ENCODE measurements at regions not wholly inside any gene's neighbourhood (a gene's known extent, or its start where the extent isn't known, plus 50 kb on each side); places are given as distances from the start of the nearest gene placed in this dataset.
A peak's percentile ranks its signal among the peaks of the same experiment; 100 is the strongest.
"Not testable (repeated sequence)": the region's sequence is repeated elsewhere in the genome, so short reads cannot be mapped to it uniquely, and the experiment has no call there.

GRCh38 chr12:124676714-124677462 is 109.5 kb upstream of the NCOR2 start:
- no peaks in the 10 kb centered on the region for H3K36me3 ChIP-seq (ENCODE audit: insufficient read depth, low read length)
- Mint-ChIP-seq H3K27me3 (peaks cover 0 to 1% of the 10 kb centered on the region in 2 donors), H3K9me3 (no peaks in the 10 kb centered on the region), H3K4me1 (peaks cover 0 to 2% (median 0%) of the 10 kb centered on the region in 3 donors), H3K4me3 (no peak overlapping the region), H3K27ac (peak overlapping the region in 1 of 8 donors; percentile 24), H3K36me3 (no peaks in the 10 kb centered on the region)
- DNase-seq = no peak
- H3K4me3 ChIP-seq (ENCODE audit: low read length) = no peak overlapping the region
- H3K27ac ChIP-seq (ENCODE audit: low read depth, low read length) = no peak overlapping the region
- H3K27me3 ChIP-seq (ENCODE audit: insufficient read depth, low read length, poor library complexity, severe bottlenecking) = no peaks in the 10 kb centered on the region
- ChIA-PET CTCF (no interaction called here), POLR2A (no interaction called here)
- no peaks in the 10 kb centered on the region for H3K4me1 ChIP-seq (ENCODE audit: insufficient read depth, low read length)
- no peaks in the 10 kb centered on the region for H3K9me3 ChIP-seq (ENCODE audit: low read length)

- no peaks in the 10 kb centered on the region for H3K36me3 Mint-ChIP-seq
Observed at GRCh38 chr12:124675881-124676713, 108.7 kb upstream of the NCOR2 start.

GRCh38 chr12:124674937-124675336 is 107.5 kb upstream of the NCOR2 start:
- Histone ChIP-seq H3K27ac (ENCODE audit: low read depth, low read length) (no peak overlapping the region), H3K27me3 (ENCODE audit: insufficient read depth, low read length, poor library complexity, severe bottlenecking) (no peaks in the 10 kb centered on the region), H3K9me3 (ENCODE audit: low read length) (no peaks in the 10 kb centered on the region), H3K36me3 (ENCODE audit: insufficient read depth, low read length) (no peaks in the 10 kb centered on the region), H3K4me3 (ENCODE audit: low read length) (no peak overlapping the region), H3K4me1 (ENCODE audit: insufficient read depth, low read length) (no peaks in the 10 kb centered on the region)
- DNase-seq = no peak
- Mint-ChIP-seq H3K4me3 (no peak overlapping the region), H3K27me3 (peaks cover 0 to 1% of the 10 kb centered on the region in 2 donors), H3K4me1 (peaks cover 0 to 2% (median 0%) of the 10 kb centered on the region in 3 donors), H3K9me3 (no peaks in the 10 kb centered on the region), H3K27ac (no peak overlapping the region), H3K36me3 (no peaks in the 10 kb centered on the region)
- ChIA-PET POLR2A (no interaction called here), CTCF (no interaction called here)

More at GRCh38 chr12:124675881-124676713, 108.7 kb upstream of the NCOR2 start:
- peaks cover 0 to 2% (median 0%) of the 10 kb centered on the region in 3 donors for H3K4me1 Mint-ChIP-seq
- Histone ChIP-seq H3K36me3 (ENCODE audit: insufficient read depth, low read length) (no peaks in the 10 kb centered on the region), H3K27me3 (ENCODE audit: insufficient read depth, low read length, poor library complexity, severe bottlenecking) (no peaks in the 10 kb centered on the region), H3K9me3 (ENCODE audit: low read length) (no peaks in the 10 kb centered on the region), H3K4me3 (ENCODE audit: low read length) (no peak overlapping the region), H3K4me1 (ENCODE audit: insufficient read depth, low read length) (no peaks in the 10 kb centered on the region), H3K27ac (ENCODE audit: low read depth, low read length) (no peak overlapping the region)
- H3K9me3 Mint-ChIP-seq = no peaks in the 10 kb centered on the region
- DNase-seq = no peak
- ChIA-PET POLR2A (no interaction called here), CTCF (no interaction called here)
- H3K27ac Mint-ChIP-seq = no peak overlapping the region
- no peak overlapping the region for H3K4me3 Mint-ChIP-seq
- peaks cover 0 to 1% of the 10 kb centered on the region in 2 donors for H3K27me3 Mint-ChIP-seq

- DNase-seq = no peak
- H3K27ac Mint-ChIP-seq = no peak overlapping the region
- no peaks in the 10 kb centered on the region for H3K4me1 ChIP-seq (ENCODE audit: insufficient read depth, low read length)
- H3K27ac ChIP-seq (ENCODE audit: low read depth, low read length) = no peak overlapping the region
- CTCF ChIA-PET = no interaction called here
- POLR2A ChIA-PET = no interaction called here
- no peak overlapping the region for H3K4me3 Mint-ChIP-seq
- H3K27me3 ChIP-seq (ENCODE audit: insufficient read depth, low read length, poor library complexity, severe bottlenecking) = no peaks in the 10 kb centered on the region
- no peak overlapping the region for H3K4me3 ChIP-seq (ENCODE audit: low read length)
- H3K9me3 Mint-ChIP-seq = no peaks in the 10 kb centered on the region
- peaks cover 0 to 2% (median 0%) of the 10 kb centered on the region in 3 donors for H3K4me1 Mint-ChIP-seq
- peaks cover 0 to 1% of the 10 kb centered on the region in 2 donors for H3K27me3 Mint-ChIP-seq
- H3K9me3 ChIP-seq (ENCODE audit: low read length) = no peaks in the 10 kb centered on the region
- no peaks in the 10 kb centered on the region for H3K36me3 ChIP-seq (ENCODE audit: insufficient read depth, low read length)
- H3K36me3 Mint-ChIP-seq = no peaks in the 10 kb centered on the region
Observed at GRCh38 chr12:124673801-124674617, 106.6 kb upstream of the NCOR2 start.

GRCh38 chr12:124669271-124669721 is 101.9 kb upstream of the NCOR2 start:
- H3K4me3 ChIP-seq (ENCODE audit: low read length); H3K27me3 ChIP-seq (ENCODE audit: insufficient read depth, low read length, poor library complexity, severe bottlenecking); H3K27me3 Mint-ChIP-seq; H3K4me3 Mint-ChIP-seq; H3K9me3 ChIP-seq (ENCODE audit: low read length); CTCF ChIA-PET; H3K9me3 Mint-ChIP-seq; H3K4me1 Mint-ChIP-seq; DNase-seq; H3K4me1 ChIP-seq (ENCODE audit: insufficient read depth, low read length); H3K27ac ChIP-seq (ENCODE audit: low read depth, low read length); H3K36me3 ChIP-seq (ENCODE audit: insufficient read depth, low read length); POLR2A ChIA-PET: not testable (repeated sequence)
- Mint-ChIP-seq H3K27ac (peak overlapping the region in 1 of 8 donors; percentile 3), H3K36me3 (peaks cover 0 to 12% (median 0%) of the 10 kb centered on the region in 3 donors)

- Histone ChIP-seq H3K27ac (ENCODE audit: low read depth, low read length) (no peak overlapping the region), H3K9me3 (ENCODE audit: low read length) (no peaks in the 10 kb centered on the region), H3K27me3 (ENCODE audit: insufficient read depth, low read length, poor library complexity, severe bottlenecking) (no peaks in the 10 kb centered on the region), H3K4me3 (ENCODE audit: low read length) (no peak overlapping the region), H3K4me1 (ENCODE audit: insufficient read depth, low read length) (no peaks in the 10 kb centered on the region), H3K36me3 (ENCODE audit: insufficient read depth, low read length) (no peaks in the 10 kb centered on the region)
- Mint-ChIP-seq H3K27ac (no peak overlapping the region), H3K4me1 (no peaks in the 10 kb centered on the region), H3K4me3 (no peak overlapping the region), H3K36me3 (peaks cover 0 to 12% (median 0%) of the 10 kb centered on the region in 3 donors), H3K27me3 (peaks cover under 1 to 4% of the 10 kb centered on the region in 2 donors), H3K9me3 (peaks cover 0 to 8% (median 6%) of the 10 kb centered on the region in 5 donors)
- no peak for DNase-seq
- ChIA-PET CTCF (no interaction called here), POLR2A (no interaction called here)
Observed at GRCh38 chr12:124668602-124669001, 101.2 kb upstream of the NCOR2 start.

GRCh38 chr12:124667506-124668326 is 100.3 kb upstream of the NCOR2 start:
- no peaks in the 10 kb centered on the region for H3K27me3 ChIP-seq (ENCODE audit: insufficient read depth, low read length, poor library complexity, severe bottlenecking)
- DNase-seq = no peak
- Mint-ChIP-seq H3K27me3 (peaks cover 4 to 5% of the 10 kb centered on the region in 2 donors), H3K4me1 (no peaks in the 10 kb centered on the region), H3K9me3 (peaks cover 0 to 8% (median 7%) of the 10 kb centered on the region in 5 donors), H3K27ac (no peak overlapping the region), H3K4me3 (no peak overlapping the region), H3K36me3 (peaks cover 0 to 15% (median 0%) of the 10 kb centered on the region in 3 donors)
- no peaks in the 10 kb centered on the region for H3K4me1 ChIP-seq (ENCODE audit: insufficient read depth, low read length)
- no peak overlapping the region for H3K27ac ChIP-seq (ENCODE audit: low read depth, low read length)
- CTCF ChIA-PET = no interaction called here
- H3K9me3 ChIP-seq (ENCODE audit: low read length) = no peaks in the 10 kb centered on the region
- no peak overlapping the region for H3K4me3 ChIP-seq (ENCODE audit: low read length)
- H3K36me3 ChIP-seq (ENCODE audit: insufficient read depth, low read length) = no peaks in the 10 kb centered on the region
- POLR2A ChIA-PET = no interaction called here
